ENCODE measurements at regions not wholly inside any gene's neighbourhood (a gene's known extent, or its start where the extent isn't known, plus 50 kb on each side); places are given as distances from the start of the nearest gene placed in this dataset.
"Not testable (repeated sequence)": the region's sequence is repeated elsewhere in the genome, so short reads cannot be mapped to it uniquely, and the experiment has no call there.

DNA sequence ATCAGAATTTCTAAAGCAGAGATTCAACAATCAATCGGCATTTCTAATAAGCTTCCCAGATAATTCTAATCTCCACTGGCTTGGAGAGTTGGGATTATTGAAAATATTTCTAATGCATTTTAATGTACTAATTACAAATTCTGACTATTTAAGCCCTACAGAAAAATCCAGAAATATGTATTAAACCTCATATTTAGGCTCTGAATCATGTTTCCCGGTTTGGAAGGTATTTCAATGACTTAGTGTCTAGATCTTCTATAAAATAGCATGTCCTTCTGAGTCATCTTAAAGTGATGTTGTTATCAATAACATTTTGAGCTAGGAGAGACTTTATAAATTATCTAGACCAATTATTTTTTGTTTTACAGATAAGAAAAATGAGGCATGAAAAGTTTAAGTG is 258.8 kb upstream of the NRXN1 start:
- DNase-seq = no peak
- H3K27me3 ChIP-seq = no peaks in the 10 kb centered on the region
- no peaks in the 10 kb centered on the region for H3K36me3 ChIP-seq
- H3K27ac ChIP-seq = no peak overlapping the region
- H3K4me1 ChIP-seq = no peaks in the 10 kb centered on the region
- no peaks in the 10 kb centered on the region for H3K9me3 ChIP-seq
- no peak overlapping the region for H3K4me3 ChIP-seq
- TF ChIP-seq, protein P1, sequence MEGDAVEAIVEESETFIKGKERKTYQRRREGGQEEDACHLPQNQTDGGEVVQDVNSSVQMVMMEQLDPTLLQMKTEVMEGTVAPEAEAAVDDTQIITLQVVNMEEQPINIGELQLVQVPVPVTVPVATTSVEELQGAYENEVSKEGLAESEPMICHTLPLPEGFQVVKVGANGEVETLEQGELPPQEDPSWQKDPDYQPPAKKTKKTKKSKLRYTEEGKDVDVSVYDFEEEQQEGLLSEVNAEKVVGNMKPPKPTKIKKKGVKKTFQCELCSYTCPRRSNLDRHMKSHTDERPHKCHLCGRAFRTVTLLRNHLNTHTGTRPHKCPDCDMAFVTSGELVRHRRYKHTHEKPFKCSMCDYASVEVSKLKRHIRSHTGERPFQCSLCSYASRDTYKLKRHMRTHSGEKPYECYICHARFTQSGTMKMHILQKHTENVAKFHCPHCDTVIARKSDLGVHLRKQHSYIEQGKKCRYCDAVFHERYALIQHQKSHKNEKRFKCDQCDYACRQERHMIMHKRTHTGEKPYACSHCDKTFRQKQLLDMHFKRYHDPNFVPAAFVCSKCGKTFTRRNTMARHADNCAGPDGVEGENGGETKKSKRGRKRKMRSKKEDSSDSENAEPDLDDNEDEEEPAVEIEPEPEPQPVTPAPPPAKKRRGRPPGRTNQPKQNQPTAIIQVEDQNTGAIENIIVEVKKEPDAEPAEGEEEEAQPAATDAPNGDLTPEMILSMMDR (IDR thresholded peaks at IDR 0.05) = no peak
- intact Hi-C loops (cut with DNase I; ENCODE audit: low total_unique reads) = no loop called here

DNA sequence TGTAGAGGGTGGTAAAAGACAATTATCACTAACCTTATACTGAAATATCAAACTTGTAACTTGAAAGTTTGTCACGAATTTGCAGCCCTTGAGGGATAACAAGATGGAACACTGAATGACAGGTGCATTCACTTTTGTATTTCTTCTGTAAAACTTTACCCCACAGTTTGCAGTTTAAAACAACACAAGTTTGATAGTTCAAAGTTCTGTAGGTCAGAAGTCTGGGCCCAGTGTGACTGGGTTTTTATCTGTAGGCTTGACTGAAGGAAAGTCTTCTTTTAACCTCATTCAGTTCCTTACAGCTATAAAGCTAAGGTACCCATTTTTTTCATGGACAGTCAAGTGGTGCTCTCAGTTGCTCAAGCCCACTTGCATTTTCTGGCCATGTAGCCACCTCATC is 257.1 kb upstream of the NRXN1 start:
- DNase-seq = no peak
- Histone ChIP-seq H3K27me3 (no peaks in the 10 kb centered on the region), H3K9me3 (no peaks in the 10 kb centered on the region), H3K4me1 (no peaks in the 10 kb centered on the region), H3K4me3 (no peak overlapping the region), H3K36me3 (no peaks in the 10 kb centered on the region), H3K27ac (no peak overlapping the region)
- intact Hi-C loops (cut with DNase I; ENCODE audit: low total_unique reads) = no loop called here
- TF ChIP-seq, protein P1 (IDR thresholded peaks at IDR 0.05) = no peak

DNA sequence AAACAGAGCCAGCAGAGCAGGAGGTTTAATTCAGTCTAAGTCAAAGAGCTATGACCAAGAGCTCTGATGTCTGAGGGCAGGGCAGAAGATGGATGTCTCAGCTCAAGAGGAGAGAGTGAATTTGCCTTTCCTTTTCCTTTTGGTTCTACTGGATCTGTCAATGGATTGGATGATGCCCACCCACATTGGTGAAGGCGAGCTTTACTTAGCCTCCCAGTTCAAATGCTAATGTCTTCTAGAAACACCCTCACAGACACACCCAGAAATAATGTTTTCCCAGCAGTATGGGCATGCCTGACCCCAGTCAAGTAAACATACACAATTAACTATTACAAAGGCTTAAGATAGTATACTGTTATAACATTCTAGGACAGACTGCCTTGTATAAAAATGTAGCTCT is 236.3 kb upstream of the NRXN1 start:
- Histone ChIP-seq H3K4me3 (no peak overlapping the region), H3K27me3 (no peaks in the 10 kb centered on the region), H3K9me3 (no peaks in the 10 kb centered on the region), H3K36me3 (no peaks in the 10 kb centered on the region), H3K4me1 (no peaks in the 10 kb centered on the region), H3K27ac (no peak overlapping the region)
- TF ChIP-seq, protein P1 (IDR thresholded peaks at IDR 0.05) = no peak
- intact Hi-C loops (cut with DNase I; ENCODE audit: low total_unique reads) = no loop called here
- no peak for DNase-seq

DNA sequence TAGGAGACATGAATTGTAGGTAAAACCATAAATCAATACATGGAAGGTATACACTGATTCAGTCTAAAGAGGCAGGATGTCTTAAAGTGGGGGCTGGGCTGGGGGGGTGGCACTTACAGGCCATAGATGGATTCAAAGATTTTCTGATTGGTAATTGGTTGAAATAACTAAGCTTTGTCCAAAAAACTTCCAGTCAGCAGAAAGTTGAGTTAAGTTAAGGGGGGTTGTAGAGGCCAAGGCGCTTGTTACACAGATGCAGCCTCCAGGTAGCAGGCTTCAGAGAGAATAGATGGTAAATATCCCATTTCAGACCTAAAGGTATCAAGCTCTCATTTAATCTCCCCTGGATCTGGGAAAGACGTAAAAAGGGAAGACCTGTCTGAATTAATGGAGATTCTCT is 233.6 kb upstream of the NRXN1 start:
- TF ChIP-seq, protein P1 (IDR thresholded peaks at IDR 0.05) = no peak
- no peaks in the 10 kb centered on the region for H3K36me3 ChIP-seq
- no peak for DNase-seq
- no peaks in the 10 kb centered on the region for H3K27me3 ChIP-seq
- no peak overlapping the region for H3K4me3 ChIP-seq
- no peak overlapping the region for H3K27ac ChIP-seq
- no peaks in the 10 kb centered on the region for H3K4me1 ChIP-seq
- intact Hi-C loops (cut with DNase I; ENCODE audit: low total_unique reads) = no loop called here
- no peaks in the 10 kb centered on the region for H3K9me3 ChIP-seq

DNA sequence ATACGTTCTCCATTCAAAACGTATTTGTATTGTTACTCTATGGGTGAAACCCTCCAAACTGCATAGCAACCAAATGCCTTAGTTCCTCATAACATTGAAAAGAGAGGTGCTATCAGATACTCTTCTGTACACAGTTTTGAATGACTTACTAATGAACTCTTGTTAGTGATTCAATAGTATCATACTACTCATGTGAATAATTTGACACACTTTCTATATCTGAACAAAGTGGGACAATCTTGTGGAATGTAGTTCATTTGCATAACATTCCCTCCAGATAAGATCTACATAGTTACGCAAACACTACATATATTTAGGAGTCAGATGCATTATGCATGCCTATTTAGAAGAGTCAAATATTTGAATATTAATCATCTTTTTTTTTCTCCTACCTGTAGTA is 232.0 kb upstream of the NRXN1 start:
- Histone ChIP-seq H3K4me1 (no peaks in the 10 kb centered on the region), H3K27ac (no peak overlapping the region), H3K9me3 (no peaks in the 10 kb centered on the region), H3K36me3 (no peaks in the 10 kb centered on the region), H3K4me3 (no peak overlapping the region), H3K27me3 (no peaks in the 10 kb centered on the region)
- intact Hi-C loops (cut with DNase I; ENCODE audit: low total_unique reads) = no loop called here
- no peak for DNase-seq
- TF ChIP-seq, protein P1 (IDR thresholded peaks at IDR 0.05) = no peak

DNA sequence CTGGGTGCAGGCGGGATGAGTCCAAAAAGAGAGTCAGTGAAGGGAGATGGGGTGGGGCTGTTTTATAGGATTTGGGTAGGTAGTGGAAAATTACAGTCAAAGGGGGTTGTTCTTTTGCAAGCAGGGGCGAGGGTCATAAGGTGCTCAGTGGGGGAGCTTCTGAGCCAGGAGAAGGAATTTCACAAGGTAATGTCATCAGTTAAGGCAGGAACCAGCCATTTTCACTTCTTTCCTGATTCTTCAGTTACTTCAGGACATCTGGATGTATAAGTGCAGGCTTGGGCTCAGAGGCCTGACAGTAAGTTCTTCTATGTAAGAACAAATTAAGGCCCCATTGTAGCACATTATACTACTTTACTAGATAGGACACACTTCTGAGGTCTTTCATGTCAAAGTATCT is 231.2 kb upstream of the NRXN1 start:
- H3K27ac ChIP-seq; H3K9me3 ChIP-seq; intact Hi-C loops (cut with DNase I; ENCODE audit: low total_unique reads); H3K4me3 ChIP-seq; H3K36me3 ChIP-seq; H3K27me3 ChIP-seq; DNase-seq; H3K4me1 ChIP-seq: not testable (repeated sequence)
